HEK293T (cell line): ENCODE measurements at regions not wholly inside any gene's neighbourhood (a gene's known extent, or its start where the extent isn't known, plus 50 kb on each side); places are given as distances from the start of the nearest gene placed in this dataset.

Experiments
- ARNT ChIP-seq: fragments of 450-650 bp; IDR thresholded peaks from 2 replicates; pipeline ENCODE4 v1.6.1; 2017; ENCODE audit warnings: mild to moderate bottlenecking
- BHLHE40 ChIP-seq: fragments of 450-650 bp; IDR thresholded peaks from 2 replicates; pipeline ENCODE4 v1.6.1; 2016; ENCODE audit warnings: mild to moderate bottlenecking, moderate library complexity, borderline replicate concordance
- ELF4 ChIP-seq: fragments of 450-650 bp; IDR thresholded peaks from 2 replicates; pipeline ENCODE4 v1.6.1; 2017; ENCODE audit warnings: antibody characterized with exemption
- FOXK2 ChIP-seq: fragments of 450-650 bp; IDR thresholded peaks from 2 replicates; pipeline ENCODE4 v1.6.1; 2016; ENCODE audit warnings: mild to moderate bottlenecking
- FOXM1 ChIP-seq: fragments of 450-650 bp; IDR thresholded peaks from 2 replicates; pipeline ENCODE4 v1.6.1; 2017; ENCODE audit warnings: mild to moderate bottlenecking, borderline replicate concordance
- LEF1 ChIP-seq: fragments of 450-650 bp; IDR thresholded peaks from 2 replicates; pipeline ENCODE4 v1.6.1; 2017; ENCODE audit warnings: mild to moderate bottlenecking, borderline replicate concordance
- NFRKB ChIP-seq: fragments of 450-650 bp; IDR thresholded peaks from 2 replicates; pipeline ENCODE4 v1.6.1; 2016; ENCODE audit warnings: mild to moderate bottlenecking, moderate library complexity
- SP1 ChIP-seq: fragments of 450-650 bp; IDR thresholded peaks from 2 replicates; pipeline ENCODE4 v1.6.1; 2017
- SUZ12 ChIP-seq: fragments of 450-650 bp; IDR thresholded peaks from 2 replicates; pipeline ENCODE4 v1.6.1; 2016; ENCODE audit warnings: mild to moderate bottlenecking
- TARDBP ChIP-seq: fragments of 450-650 bp; IDR thresholded peaks from 2 replicates; pipeline ENCODE4 v1.6.1; 2016
- ZNF384 ChIP-seq: fragments of 450-650 bp; IDR thresholded peaks from 2 replicates; pipeline ENCODE4 v1.6.1; 2016

- TF ChIP-seq LEF1 (no peak), SUZ12 (no peak), SP1 (no peak), ELF4 (no peak), BHLHE40 (no peak), NFRKB (no peak), FOXM1 (no peak), FOXK2 (no peak), TARDBP (no peak), ARNT (no peak), ZNF384 (no peak)
Observed at GRCh38 chr5:89735082-89735481, 674.5 kb downstream of the CETN3 start.
